Colon (tissue), 2 donors: ENCODE measurements at regions not wholly inside any gene's neighbourhood (a gene's known extent, or its start where the extent isn't known, plus 50 kb on each side); places are given as distances from the start of the nearest gene placed in this dataset.

Experiments
- FAIRE-seq: peaks from 2 replicates; lab custom pipeline; 2012; peaks lifted over from hg19 to GRCh38; lab: Jason Lieb, UNC
- donor health status: control.
- donor health status: control.

GRCh38 chr6:22942403-22942802 is 373.0 kb downstream of the HDGFL1 start:
- FAIRE-seq, result no peak

GRCh38 chr6:22943327-22943726 is 374.0 kb downstream of the HDGFL1 start:
- no peak for FAIRE-seq

GRCh38 chr6:22949967-22950366 is 380.6 kb downstream of the HDGFL1 start:
- FAIRE-seq, result no peak

GRCh38 chr6:22952097-22952496 is 382.7 kb downstream of the HDGFL1 start:
- no peak for FAIRE-seq

GRCh38 chr6:22954749-22955385 is 385.5 kb downstream of the HDGFL1 start:
- FAIRE-seq, result no peak

GRCh38 chr6:22956029-22956681 is 386.8 kb downstream of the HDGFL1 start:
- no peak for FAIRE-seq

- FAIRE-seq, result no peak
These were observed 389.3 kb downstream of the HDGFL1 start for GRCh38 chr6:22958677-22959076.

- FAIRE-seq, result no peak
These were observed 390.2 kb downstream of the HDGFL1 start for GRCh38 chr6:22959571-22959970.

GRCh38 chr6:22964334-22964733 is 395.0 kb downstream of the HDGFL1 start:
- no peak for FAIRE-seq

- FAIRE-seq, result no peak
These were observed 396.5 kb downstream of the HDGFL1 start for GRCh38 chr6:22965889-22966288.

GRCh38 chr6:22966691-22967422 is 397.5 kb downstream of the HDGFL1 start:
- no peak for FAIRE-seq

- no peak for FAIRE-seq
These were observed 400.6 kb downstream of the HDGFL1 start for GRCh38 chr6:22970004-22970403.

- no peak for FAIRE-seq
These were observed 403.4 kb downstream of the HDGFL1 start for GRCh38 chr6:22972771-22973170.

GRCh38 chr6:22975079-22975478 is 405.7 kb downstream of the HDGFL1 start:
- FAIRE-seq, result no peak

GRCh38 chr6:22980446-22980845 is 411.1 kb downstream of the HDGFL1 start:
- no peak for FAIRE-seq

GRCh38 chr6:23002044-23002619 is 432.8 kb downstream of the HDGFL1 start:
- no peak for FAIRE-seq

GRCh38 chr6:23003671-23004467 is 434.5 kb downstream of the HDGFL1 start:
- FAIRE-seq, result no peak

- FAIRE-seq, result no peak
These were observed 437.3 kb downstream of the HDGFL1 start for GRCh38 chr6:23006656-23007055.

GRCh38 chr6:23011615-23012014 is 442.2 kb downstream of the HDGFL1 start:
- FAIRE-seq, result no peak

GRCh38 chr6:23013776-23014175 is 444.4 kb downstream of the HDGFL1 start:
- no peak for FAIRE-seq

- FAIRE-seq, result no peak
These were observed 447.3 kb downstream of the HDGFL1 start for GRCh38 chr6:23016696-23017095.

GRCh38 chr6:23021487-23021886 is 452.1 kb downstream of the HDGFL1 start:
- no peak for FAIRE-seq
